HG03354 (cell line): ENCODE measurements at regions not wholly inside any gene's neighbourhood (a gene's known extent, or its start where the extent isn't known, plus 50 kb on each side); places are given as distances from the start of the nearest gene placed in this dataset.

ENCODE experiments used
- ATAC-seq: cut with Tn5 transposase; IDR thresholded peaks from one replicate; pipeline ENCODE4 v1.9.1; 2021; ENCODE audit warnings: mild to moderate bottlenecking; ENCODE audit not compliant: unreplicated experiment, poor library complexity, severe bottlenecking

- no peak for ATAC-seq
Measured at GRCh38 chr15:37165395-37165794, 65.0 kb upstream of the MEIS2 start.

- no peak for ATAC-seq
Measured at GRCh38 chr15:37166402-37166801, 66.1 kb upstream of the MEIS2 start.

- no peak for ATAC-seq
Measured at GRCh38 chr15:37181339-37181738, 81.0 kb upstream of the MEIS2 start.

DNA sequence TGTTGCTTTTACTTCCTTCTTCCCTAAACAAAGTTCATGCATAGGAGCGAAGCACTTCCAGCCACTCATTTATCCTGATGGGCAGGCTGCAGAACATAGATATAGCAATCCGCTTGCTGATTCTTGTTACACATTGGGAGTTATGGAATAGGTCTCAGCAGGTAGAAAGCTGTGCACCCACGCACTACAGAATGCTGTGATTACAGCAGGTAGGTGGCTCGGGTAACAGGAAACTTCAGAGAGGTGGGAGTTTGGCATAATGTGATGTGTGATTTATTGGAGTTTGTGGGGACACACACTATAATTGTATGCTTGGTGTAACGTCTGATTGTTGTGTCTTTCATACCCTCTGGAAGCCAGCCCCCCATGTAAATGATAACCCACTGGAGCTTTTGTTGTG lies 99.2 kb upstream of the MEIS2 start:
- no peak for ATAC-seq

- ATAC-seq, result no peak
Measured at GRCh38 chr15:37203050-37203449, 102.7 kb upstream of the MEIS2 start.

GRCh38 chr15:37204692-37205091 lies 104.3 kb upstream of the MEIS2 start:
- no peak for ATAC-seq

GRCh38 chr15:37206690-37207089 lies 106.3 kb upstream of the MEIS2 start:
- no peak for ATAC-seq

- ATAC-seq, result no peak
Measured at GRCh38 chr15:37208146-37209040, 108.0 kb upstream of the MEIS2 start.

DNA sequence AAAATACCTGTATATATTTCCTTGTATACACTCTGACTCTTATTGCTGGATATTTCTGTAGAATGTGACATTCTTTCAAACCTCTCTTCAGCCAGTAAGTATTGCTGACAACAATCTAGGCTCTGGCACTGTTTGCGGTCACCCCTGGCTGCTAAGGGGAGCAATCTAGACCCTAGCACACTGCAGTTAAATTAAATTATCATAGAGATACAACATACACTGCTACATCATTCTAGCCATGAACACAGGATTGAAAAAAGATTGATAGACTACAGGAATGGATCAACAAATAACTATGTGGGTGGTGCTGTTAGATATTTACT lies 108.7 kb upstream of the MEIS2 start:
- ATAC-seq, result no peak

DNA sequence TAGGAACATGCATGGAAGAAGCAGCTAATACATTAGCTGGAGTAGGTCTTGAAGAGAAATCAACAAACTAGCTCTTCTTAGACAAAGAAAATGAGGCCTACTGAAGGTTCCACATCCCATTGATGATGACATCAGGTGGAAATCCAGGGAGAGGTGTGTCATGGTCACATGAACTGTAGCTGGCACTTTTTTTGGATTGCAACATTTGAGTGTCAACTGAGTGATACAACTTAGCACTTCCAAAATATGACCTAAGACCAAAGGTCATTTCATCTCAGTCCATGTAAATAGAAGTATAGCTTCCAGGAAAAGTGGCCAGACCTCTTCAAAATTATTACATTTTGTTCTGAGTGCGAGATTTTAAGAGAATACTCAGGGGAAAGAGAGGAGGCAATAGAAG lies 117.2 kb upstream of the MEIS2 start:
- no peak for ATAC-seq

DNA sequence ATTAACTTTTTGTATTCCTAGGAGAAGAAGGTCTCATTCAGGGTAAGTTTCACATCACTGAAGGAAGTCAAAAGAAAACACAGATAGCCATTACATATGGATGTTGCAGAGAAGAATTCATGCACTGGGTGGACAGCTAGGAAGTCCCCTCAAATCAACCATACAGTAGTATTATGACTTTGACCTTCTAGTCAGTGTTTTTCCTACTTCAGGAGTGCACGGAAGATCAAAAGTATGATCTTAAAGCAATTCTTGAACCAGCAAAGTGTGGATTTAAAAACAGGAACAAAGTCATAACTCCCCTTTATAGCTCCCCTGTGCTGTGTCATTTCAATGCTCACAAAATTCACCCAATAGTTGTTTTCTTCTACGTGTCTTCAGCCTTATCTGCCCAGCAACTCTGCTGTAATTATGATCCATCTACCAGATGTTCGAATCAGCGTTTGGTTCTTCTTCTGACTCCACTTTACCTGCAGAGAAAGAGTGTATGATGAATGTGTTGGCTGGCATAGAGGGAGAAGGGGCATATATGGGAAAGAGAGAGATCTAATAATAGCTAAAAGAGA lies 118.1 kb upstream of the MEIS2 start:
- no peak for ATAC-seq

GRCh38 chr15:37219211-37219701 lies 118.9 kb upstream of the MEIS2 start:
- ATAC-seq, result no peak

GRCh38 chr15:37220949-37221670 lies 120.8 kb upstream of the MEIS2 start:
- no peak for ATAC-seq

- no peak for ATAC-seq
Measured at GRCh38 chr15:37221671-37222145, 121.4 kb upstream of the MEIS2 start.

DNA sequence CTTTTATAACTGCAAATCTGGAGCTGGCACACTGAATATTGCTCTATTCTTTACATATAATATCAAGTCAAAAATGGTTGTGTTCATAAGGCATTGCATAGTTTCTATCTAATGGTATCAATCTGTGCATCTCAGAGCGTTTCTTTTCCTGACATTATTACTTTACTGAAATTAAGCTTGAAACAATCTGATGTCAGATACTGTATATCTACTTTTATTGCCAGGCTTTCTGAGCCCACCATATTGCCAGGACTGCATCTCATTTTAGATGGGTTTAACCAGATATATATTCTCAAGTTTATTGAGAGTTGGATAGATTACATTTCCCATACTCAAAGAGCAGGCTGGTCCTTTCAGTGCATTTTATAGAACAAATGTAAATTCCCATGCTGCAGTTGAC lies 122.7 kb upstream of the MEIS2 start:
- no peak for ATAC-seq

- no peak for ATAC-seq
Measured at GRCh38 chr15:37229855-37230619, 129.7 kb upstream of the MEIS2 start.

DNA sequence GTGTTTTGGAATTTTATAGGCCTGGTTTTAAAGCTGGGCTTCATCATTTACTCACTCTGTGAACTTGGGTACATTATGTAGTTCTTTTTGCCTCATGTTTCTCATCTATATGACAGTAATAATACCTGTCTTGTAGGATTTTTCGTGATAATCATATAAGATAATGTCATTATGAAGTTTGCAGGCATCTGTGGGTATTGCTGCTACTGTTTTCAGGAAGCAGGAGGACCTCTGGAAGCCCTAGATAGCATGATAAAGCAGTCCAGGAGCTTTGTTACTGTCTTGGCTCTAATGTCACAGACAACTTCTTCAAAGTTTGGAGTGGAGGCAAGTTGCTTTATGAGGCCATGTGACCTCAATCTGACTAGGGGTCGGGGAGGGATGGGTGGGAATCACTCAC lies 145.0 kb upstream of the MEIS2 start:
- no peak for ATAC-seq

DNA sequence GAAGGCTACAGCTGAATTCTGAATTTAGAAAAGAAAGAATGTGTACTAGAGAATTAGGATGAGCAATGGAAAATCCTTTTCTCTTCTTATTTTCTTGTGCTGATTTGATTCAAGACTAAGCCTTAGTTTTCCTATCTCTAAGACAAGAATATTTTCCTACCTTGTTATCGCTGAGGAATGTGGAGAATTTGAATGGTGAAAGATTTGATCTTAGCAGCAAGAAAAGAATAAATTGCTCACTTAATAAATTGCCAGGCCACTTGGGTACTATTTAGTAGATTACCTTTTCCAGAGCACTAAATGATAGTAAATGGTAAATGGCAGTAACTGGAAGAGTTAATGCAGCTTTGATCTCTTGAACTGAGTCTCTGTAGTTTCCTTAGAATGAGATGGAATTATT lies 145.7 kb upstream of the MEIS2 start:
- ATAC-seq, result no peak

- ATAC-seq, result no peak
Measured at GRCh38 chr15:37246856-37247255, 146.5 kb upstream of the MEIS2 start.

- no peak for ATAC-seq
Measured at GRCh38 chr15:37249249-37249648, 148.9 kb upstream of the MEIS2 start.
